ENCODE measurements at regions not wholly inside any gene's neighbourhood (a gene's known extent, or its start where the extent isn't known, plus 50 kb on each side); places are given as distances from the start of the nearest gene placed in this dataset.
"Not testable (repeated sequence)": the region's sequence is repeated elsewhere in the genome, so short reads cannot be mapped to it uniquely, and the experiment has no call there.

DNA sequence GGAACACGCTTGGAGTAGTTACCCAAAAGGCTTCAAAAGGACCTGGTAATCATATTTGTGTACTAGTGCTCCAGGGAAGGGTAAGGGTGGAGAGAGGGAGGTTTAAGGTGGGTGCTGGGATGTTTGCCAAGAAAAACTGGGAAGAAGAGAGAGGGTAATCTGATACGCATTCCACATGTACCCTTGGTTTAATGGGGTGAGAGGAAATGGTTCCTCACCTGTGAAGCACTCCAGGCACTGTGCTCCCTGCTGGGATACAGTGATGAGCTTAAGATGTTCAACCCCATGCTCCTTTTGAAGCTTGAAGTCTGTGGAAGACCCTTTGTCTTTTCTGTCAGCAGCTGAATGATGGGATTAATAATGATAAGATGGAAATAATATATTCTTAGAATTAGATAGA is 98.4 kb downstream of the COX7C start:
- no peak overlapping the region for H3K4me3 ChIP-seq (replicated peaks in 1 of 3)
- H3K27me3 ChIP-seq = no peaks in the 10 kb centered on the region
- H3K9me3 ChIP-seq = no peaks in the 10 kb centered on the region
- H3K36me3 ChIP-seq = no peaks in the 10 kb centered on the region
- TF ChIP-seq, protein P1, sequence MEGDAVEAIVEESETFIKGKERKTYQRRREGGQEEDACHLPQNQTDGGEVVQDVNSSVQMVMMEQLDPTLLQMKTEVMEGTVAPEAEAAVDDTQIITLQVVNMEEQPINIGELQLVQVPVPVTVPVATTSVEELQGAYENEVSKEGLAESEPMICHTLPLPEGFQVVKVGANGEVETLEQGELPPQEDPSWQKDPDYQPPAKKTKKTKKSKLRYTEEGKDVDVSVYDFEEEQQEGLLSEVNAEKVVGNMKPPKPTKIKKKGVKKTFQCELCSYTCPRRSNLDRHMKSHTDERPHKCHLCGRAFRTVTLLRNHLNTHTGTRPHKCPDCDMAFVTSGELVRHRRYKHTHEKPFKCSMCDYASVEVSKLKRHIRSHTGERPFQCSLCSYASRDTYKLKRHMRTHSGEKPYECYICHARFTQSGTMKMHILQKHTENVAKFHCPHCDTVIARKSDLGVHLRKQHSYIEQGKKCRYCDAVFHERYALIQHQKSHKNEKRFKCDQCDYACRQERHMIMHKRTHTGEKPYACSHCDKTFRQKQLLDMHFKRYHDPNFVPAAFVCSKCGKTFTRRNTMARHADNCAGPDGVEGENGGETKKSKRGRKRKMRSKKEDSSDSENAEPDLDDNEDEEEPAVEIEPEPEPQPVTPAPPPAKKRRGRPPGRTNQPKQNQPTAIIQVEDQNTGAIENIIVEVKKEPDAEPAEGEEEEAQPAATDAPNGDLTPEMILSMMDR (IDR thresholded peaks at IDR 0.05) = no peak
- TF ChIP-seq POLR2A (IDR thresholded peaks at IDR 0.05) = no peak
- 56 to 57% methylated on average over 2 of the region's 2 CpGs for WGBS, 2 donors
- no peaks in the 10 kb centered on the region for H3K4me1 ChIP-seq
- no peak for DNase-seq
- no peak overlapping the region for H3K27ac ChIP-seq
- intact Hi-C loops (cut with DNase I) = no loop called here

DNA sequence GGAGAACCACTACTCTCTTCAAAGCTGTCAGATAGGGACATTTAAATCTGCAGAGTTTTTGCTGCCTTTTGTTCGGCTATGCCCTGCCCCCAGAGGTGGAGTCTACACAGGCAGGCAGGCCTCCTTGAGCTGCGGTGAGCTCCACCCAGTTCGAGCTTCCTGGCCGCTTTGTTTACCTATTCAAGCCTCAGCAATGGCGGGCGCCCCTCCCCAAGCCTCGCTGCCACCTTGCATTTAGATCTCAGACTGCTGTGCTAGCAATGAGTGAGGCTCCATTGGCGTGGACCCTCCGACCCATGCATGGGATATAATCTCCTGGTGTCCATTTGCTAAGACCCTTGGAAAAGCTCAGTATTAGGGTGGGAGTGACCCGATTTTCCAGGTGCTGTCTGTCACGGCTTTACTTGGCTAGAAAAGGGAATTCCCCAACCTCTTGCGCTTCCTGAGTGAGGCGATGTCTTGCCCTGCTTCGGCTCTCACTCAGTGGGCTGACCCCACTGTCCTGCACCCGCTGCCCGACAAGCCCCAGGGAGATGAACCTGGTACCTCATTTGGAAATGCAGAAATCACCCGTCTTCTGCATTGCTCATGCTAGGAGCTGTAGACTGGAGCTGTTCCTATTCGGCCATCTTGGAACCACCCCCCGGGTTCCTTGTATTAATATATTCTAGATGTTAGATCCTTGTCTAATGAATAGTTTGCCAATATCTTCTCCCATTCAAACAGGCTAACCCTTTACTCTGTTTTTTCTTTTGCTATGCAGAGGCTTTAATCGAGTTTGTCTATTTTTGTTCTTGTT is 113.8 kb downstream of the COX7C start:
- not testable (repeated sequence) for DNase-seq

DNA sequence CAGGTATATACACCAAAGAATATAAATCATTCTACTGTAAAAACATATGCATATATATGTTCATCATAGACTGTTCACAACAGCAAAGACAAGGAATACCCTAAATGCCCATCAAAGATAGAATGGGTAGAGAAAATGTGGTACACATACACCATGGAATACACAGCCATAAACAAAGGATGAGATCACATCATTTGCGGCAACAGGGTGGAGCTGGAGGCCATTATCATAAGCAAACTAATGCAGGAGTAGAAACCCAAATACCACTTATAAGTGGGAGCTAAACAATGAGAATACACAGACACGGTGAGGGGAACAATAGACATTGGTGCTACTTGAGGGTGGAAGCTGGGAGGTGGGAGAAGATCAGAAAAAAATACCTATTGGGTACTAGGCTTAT is 117.6 kb downstream of the COX7C start:
- no peaks in the 10 kb centered on the region for H3K9me3 ChIP-seq
- intact Hi-C loops (cut with DNase I) = no loop called here
- H3K27me3 ChIP-seq = no peaks in the 10 kb centered on the region
- no peak overlapping the region for H3K4me3 ChIP-seq (replicated peaks in 1 of 3)
- H3K27ac ChIP-seq = no peak overlapping the region
- WGBS, 2 donors = 88 to 95% methylated on average over 2 of the region's 2 CpGs
- no peak for TF ChIP-seq POLR2A (IDR thresholded peaks at IDR 0.05)
- TF ChIP-seq, protein P1 (IDR thresholded peaks at IDR 0.05) = no peak
- no peaks in the 10 kb centered on the region for H3K36me3 ChIP-seq
- DNase-seq = no peak
- no peaks in the 10 kb centered on the region for H3K4me1 ChIP-seq

More for the DNA sequence above, 113.8 kb downstream of the COX7C start:
- H3K27ac ChIP-seq; H3K36me3 ChIP-seq; H3K4me3 ChIP-seq (replicated peaks in 1 of 3); H3K4me1 ChIP-seq; H3K27me3 ChIP-seq; intact Hi-C loops (cut with DNase I); H3K9me3 ChIP-seq: not testable (repeated sequence)
- 96 to 97% methylated on average over 20 of the region's 20 CpGs for WGBS, 2 donors

DNA sequence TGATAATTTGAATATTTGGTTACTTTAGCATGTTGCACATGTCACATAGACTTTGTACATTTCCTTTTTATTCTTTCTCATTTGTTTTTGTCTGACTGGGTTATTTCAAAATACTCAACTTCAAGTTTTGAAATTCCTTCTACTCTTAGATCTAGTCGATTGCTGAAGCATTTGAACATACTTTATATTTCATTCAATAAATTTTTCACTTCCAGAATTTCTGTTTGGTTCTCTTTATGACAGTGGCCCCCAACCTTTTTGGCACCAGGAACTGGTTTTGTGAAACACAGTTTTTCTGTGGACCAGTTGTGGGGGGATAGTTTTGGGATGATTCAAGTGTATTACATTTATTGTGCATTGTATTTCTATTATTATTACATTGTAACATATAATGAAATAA is 119.8 kb downstream of the COX7C start:
- no peak for TF ChIP-seq POLR2A (IDR thresholded peaks at IDR 0.05)
- TF ChIP-seq, protein P1 (IDR thresholded peaks at IDR 0.05) = no peak
- 74 to 82% methylated on average over 1 of the region's 1 CpG for WGBS, 2 donors
- no peaks in the 10 kb centered on the region for H3K9me3 ChIP-seq
- H3K4me1 ChIP-seq = no peaks in the 10 kb centered on the region
- intact Hi-C loops (cut with DNase I) = no loop called here
- DNase-seq = no peak
- H3K27ac ChIP-seq = no peak overlapping the region
- no peaks in the 10 kb centered on the region for H3K36me3 ChIP-seq
- no peak overlapping the region for H3K4me3 ChIP-seq (replicated peaks in 1 of 3)
- no peaks in the 10 kb centered on the region for H3K27me3 ChIP-seq

DNA sequence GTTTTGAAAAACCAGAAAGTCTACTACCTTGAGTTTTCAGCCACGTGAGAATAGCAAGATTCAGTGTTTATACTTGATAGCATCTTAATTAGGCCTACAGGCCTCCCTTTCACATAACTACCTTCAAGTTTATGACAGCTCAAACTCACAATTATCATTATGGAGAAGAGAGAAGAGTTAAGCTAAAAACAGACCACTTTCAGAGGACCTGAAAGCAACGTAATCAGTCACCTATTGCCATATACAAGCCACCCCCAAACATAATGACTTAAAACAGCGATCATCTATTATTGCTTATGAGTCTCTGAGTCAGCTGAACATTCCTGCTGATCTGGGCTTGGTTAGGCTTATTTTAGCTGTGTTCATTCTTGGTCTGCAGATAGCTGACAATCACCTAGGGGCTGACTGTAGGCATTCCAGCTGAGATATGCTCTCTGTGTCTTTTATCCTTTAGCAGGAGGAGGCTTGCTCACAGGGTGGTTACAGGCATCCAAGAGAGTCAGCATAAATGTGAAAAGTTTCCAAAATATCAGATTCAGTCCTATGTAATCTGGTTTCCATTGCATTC is 130.9 kb downstream of the COX7C start:
- intact Hi-C loops (cut with DNase I) = no loop called here
- WGBS, 2 donors = 46 to 58% methylated on average over 3 of the region's 3 CpGs
- H3K9me3 ChIP-seq = no peaks in the 10 kb centered on the region
- H3K4me3 ChIP-seq (replicated peaks in 1 of 3) = no peak overlapping the region
- TF ChIP-seq, protein P1 (IDR thresholded peaks at IDR 0.05) = no peak
- no peak for TF ChIP-seq POLR2A (IDR thresholded peaks at IDR 0.05)
- H3K27me3 ChIP-seq = no peaks in the 10 kb centered on the region
- H3K4me1 ChIP-seq = no peaks in the 10 kb centered on the region
- DNase-seq = no peak
- H3K36me3 ChIP-seq = no peaks in the 10 kb centered on the region
- no peak overlapping the region for H3K27ac ChIP-seq

Measured in thyroid gland (tissue), 4 donors.